GM23338 (cell line): ENCODE measurements at regions not wholly inside any gene's neighbourhood (a gene's known extent, or its start where the extent isn't known, plus 50 kb on each side); places are given as distances from the start of the nearest gene placed in this dataset.

Experiments
- CREB1 ChIP-seq: fragments of 250-450 bp; sonication (Bioruptor Pico); IDR thresholded peaks from 2 replicates; pipeline ENCODE4 v1.5.0; 2020; ENCODE audit warnings: low read depth, mild to moderate bottlenecking, moderate library complexity
- EZH2 ChIP-seq: fragments of 200-600 bp; sonication (generic); IDR thresholded peaks from one replicate; pipeline ENCODE4 v1.8.0; 2017; ENCODE audit warnings: antibody characterized with exemption, mild to moderate bottlenecking, low read depth; ENCODE audit not compliant: unreplicated experiment
- EZH2phosphoT487 ChIP-seq: fragments of 200-600 bp; sonication (generic); IDR thresholded peaks from one replicate; pipeline ENCODE4 v1.8.1; 2018; ENCODE audit warnings: antibody characterized with exemption; ENCODE audit not compliant: unreplicated experiment
- JUNB ChIP-seq: IDR thresholded peaks from one replicate; pipeline ENCODE4 v1.6.1; 2016; ENCODE audit warnings: antibody characterized with exemption; ENCODE audit not compliant: unreplicated experiment
- NANOG ChIP-seq: IDR thresholded peaks from 2 replicates; pipeline ENCODE4 v1.6.1; 2016; ENCODE audit warnings: antibody characterized with exemption, borderline replicate concordance
- POLR2AphosphoS5 ChIP-seq: IDR thresholded peaks from 2 replicates; pipeline ENCODE4 v1.6.1; 2016; ENCODE audit warnings: antibody characterized with exemption, low read depth
- ZNF114 ChIP-seq: fragments of 250-450 bp; sonication (Bioruptor Pico); IDR thresholded peaks from 2 replicates; pipeline ENCODE4 v1.5.0; 2020; ENCODE audit warnings: mild to moderate bottlenecking, moderate library complexity
- ZNF331 ChIP-seq: fragments of 250-450 bp; sonication (Bioruptor Pico); IDR thresholded peaks from 2 replicates; pipeline ENCODE4 v1.5.0; 2020; ENCODE audit warnings: low read depth, mild to moderate bottlenecking, moderate library complexity
- TF ChIP-seq, protein P1 (sequence below), 2 experiments: fragments of 200-600 bp in 1 of 2; sonication (generic) in 1 of 2; conservative IDR thresholded peaks; 2 replicates each; pipeline versions ENCODE4 v1.5.1 to v1.6.1; 2016 to 2017; ENCODE audit warnings: antibody characterized with exemption in 2 of 2, low read depth in 2 of 2, mild to moderate bottlenecking in 2 of 2, moderate library complexity in 1 of 2
- TF ChIP-seq, protein P2 (sequence below): IDR thresholded peaks from one replicate; pipeline ENCODE4 v1.6.1; 2018; ENCODE audit warnings: antibody characterized with exemption; ENCODE audit not compliant: unreplicated experiment
- TF ChIP-seq, protein P3 (sequence below): IDR thresholded peaks from 2 replicates; pipeline ENCODE4 v1.6.1; 2016; ENCODE audit warnings: antibody characterized with exemption

DNA sequence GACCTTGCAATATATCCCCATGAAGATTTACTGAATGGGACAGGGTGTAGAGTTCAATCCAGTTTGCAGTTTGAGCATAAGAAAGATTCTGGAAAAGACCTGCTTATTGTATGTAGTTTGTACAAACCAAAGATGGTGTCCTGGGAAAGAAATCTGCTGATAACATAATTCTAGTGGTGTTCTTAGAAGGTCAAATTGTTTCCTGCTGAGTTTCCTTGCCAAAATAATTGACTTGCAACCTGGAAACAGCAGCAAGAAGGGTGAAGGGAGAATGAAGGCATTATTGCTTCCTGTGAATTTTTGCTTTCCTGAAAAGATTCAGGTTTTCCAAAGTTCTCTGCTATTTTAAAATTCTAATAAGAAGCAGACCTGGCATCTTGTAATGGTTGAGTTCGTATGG, 222.9 kb downstream of the KIF20B start:
- TF ChIP-seq, protein P1, sequence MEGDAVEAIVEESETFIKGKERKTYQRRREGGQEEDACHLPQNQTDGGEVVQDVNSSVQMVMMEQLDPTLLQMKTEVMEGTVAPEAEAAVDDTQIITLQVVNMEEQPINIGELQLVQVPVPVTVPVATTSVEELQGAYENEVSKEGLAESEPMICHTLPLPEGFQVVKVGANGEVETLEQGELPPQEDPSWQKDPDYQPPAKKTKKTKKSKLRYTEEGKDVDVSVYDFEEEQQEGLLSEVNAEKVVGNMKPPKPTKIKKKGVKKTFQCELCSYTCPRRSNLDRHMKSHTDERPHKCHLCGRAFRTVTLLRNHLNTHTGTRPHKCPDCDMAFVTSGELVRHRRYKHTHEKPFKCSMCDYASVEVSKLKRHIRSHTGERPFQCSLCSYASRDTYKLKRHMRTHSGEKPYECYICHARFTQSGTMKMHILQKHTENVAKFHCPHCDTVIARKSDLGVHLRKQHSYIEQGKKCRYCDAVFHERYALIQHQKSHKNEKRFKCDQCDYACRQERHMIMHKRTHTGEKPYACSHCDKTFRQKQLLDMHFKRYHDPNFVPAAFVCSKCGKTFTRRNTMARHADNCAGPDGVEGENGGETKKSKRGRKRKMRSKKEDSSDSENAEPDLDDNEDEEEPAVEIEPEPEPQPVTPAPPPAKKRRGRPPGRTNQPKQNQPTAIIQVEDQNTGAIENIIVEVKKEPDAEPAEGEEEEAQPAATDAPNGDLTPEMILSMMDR (conservative IDR thresholded peaks at IDR 0.05; ENCODE audit: low read depth in 2 of 2): no peak
- TF ChIP-seq EZH2phosphoT487 (no peak), ZNF114 (CRISPR knock-in tag) (no peak), POLR2AphosphoS5 (no peak), EZH2 (no peak), CREB1 (CRISPR knock-in tag) (no peak), NANOG (no peak), JUNB (no peak), ZNF331 (CRISPR knock-in tag) (no peak)
- TF ChIP-seq, protein P2, sequence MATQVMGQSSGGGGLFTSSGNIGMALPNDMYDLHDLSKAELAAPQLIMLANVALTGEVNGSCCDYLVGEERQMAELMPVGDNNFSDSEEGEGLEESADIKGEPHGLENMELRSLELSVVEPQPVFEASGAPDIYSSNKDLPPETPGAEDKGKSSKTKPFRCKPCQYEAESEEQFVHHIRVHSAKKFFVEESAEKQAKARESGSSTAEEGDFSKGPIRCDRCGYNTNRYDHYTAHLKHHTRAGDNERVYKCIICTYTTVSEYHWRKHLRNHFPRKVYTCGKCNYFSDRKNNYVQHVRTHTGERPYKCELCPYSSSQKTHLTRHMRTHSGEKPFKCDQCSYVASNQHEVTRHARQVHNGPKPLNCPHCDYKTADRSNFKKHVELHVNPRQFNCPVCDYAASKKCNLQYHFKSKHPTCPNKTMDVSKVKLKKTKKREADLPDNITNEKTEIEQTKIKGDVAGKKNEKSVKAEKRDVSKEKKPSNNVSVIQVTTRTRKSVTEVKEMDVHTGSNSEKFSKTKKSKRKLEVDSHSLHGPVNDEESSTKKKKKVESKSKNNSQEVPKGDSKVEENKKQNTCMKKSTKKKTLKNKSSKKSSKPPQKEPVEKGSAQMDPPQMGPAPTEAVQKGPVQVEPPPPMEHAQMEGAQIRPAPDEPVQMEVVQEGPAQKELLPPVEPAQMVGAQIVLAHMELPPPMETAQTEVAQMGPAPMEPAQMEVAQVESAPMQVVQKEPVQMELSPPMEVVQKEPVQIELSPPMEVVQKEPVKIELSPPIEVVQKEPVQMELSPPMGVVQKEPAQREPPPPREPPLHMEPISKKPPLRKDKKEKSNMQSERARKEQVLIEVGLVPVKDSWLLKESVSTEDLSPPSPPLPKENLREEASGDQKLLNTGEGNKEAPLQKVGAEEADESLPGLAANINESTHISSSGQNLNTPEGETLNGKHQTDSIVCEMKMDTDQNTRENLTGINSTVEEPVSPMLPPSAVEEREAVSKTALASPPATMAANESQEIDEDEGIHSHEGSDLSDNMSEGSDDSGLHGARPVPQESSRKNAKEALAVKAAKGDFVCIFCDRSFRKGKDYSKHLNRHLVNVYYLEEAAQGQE: no peak
- TF ChIP-seq, protein P3, sequence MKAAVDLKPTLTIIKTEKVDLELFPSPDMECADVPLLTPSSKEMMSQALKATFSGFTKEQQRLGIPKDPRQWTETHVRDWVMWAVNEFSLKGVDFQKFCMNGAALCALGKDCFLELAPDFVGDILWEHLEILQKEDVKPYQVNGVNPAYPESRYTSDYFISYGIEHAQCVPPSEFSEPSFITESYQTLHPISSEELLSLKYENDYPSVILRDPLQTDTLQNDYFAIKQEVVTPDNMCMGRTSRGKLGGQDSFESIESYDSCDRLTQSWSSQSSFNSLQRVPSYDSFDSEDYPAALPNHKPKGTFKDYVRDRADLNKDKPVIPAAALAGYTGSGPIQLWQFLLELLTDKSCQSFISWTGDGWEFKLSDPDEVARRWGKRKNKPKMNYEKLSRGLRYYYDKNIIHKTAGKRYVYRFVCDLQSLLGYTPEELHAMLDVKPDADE: no peak
